ENCODE measurements at regions not wholly inside any gene's neighbourhood (a gene's known extent, or its start where the extent isn't known, plus 50 kb on each side); places are given as distances from the start of the nearest gene placed in this dataset.

DNA sequence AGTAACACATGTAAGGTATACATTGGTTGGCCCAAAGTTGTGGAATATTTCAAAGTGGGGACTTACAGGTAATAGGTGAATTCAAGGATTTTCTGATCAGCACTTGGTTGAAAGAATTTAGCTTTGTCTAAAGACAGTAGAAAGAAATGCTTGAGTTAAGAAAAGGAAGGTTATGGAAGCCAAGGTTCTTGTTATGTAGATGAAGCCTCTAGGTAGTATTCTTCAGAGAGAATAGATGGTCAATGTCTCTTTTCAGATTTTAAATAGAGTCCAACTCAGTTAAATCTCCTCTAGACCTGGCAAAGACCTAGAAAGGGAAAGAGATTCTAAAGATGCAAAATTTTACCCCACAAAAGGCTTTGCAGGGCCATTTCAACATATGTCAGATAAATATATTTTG lies 157.4 kb downstream of the ANKRD30B start:
- Mint-ChIP-seq H3K9me3 (ENCODE audit: low read depth, unreplicated experiment) (peaks cover 12% of the 10 kb centered on the region), H3K27me3 (ENCODE audit: unreplicated experiment) (no peaks in the 10 kb centered on the region), H3K27ac (ENCODE audit: unreplicated experiment) (no peak overlapping the region), H3K4me3 (ENCODE audit: low read depth, unreplicated experiment) (no peak overlapping the region), H3K4me1 (ENCODE audit: low read depth, unreplicated experiment) (no peaks in the 10 kb centered on the region), H3K36me3 (ENCODE audit: insufficient read depth, unreplicated experiment) (no peaks in the 10 kb centered on the region)
- TF ChIP-seq, protein P1, sequence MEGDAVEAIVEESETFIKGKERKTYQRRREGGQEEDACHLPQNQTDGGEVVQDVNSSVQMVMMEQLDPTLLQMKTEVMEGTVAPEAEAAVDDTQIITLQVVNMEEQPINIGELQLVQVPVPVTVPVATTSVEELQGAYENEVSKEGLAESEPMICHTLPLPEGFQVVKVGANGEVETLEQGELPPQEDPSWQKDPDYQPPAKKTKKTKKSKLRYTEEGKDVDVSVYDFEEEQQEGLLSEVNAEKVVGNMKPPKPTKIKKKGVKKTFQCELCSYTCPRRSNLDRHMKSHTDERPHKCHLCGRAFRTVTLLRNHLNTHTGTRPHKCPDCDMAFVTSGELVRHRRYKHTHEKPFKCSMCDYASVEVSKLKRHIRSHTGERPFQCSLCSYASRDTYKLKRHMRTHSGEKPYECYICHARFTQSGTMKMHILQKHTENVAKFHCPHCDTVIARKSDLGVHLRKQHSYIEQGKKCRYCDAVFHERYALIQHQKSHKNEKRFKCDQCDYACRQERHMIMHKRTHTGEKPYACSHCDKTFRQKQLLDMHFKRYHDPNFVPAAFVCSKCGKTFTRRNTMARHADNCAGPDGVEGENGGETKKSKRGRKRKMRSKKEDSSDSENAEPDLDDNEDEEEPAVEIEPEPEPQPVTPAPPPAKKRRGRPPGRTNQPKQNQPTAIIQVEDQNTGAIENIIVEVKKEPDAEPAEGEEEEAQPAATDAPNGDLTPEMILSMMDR (IDR thresholded peaks at IDR 0.05; ENCODE audit: unreplicated experiment) = no peak
- BruUV-seq (replicated peaks) = no TSS peak
- CTCF ChIA-PET = no interaction called here
- DNase-seq = no peak
- intact Hi-C loops (cut with micrococcal nuclease; ENCODE audit: unreplicated experiment) = no loop called here

DNA sequence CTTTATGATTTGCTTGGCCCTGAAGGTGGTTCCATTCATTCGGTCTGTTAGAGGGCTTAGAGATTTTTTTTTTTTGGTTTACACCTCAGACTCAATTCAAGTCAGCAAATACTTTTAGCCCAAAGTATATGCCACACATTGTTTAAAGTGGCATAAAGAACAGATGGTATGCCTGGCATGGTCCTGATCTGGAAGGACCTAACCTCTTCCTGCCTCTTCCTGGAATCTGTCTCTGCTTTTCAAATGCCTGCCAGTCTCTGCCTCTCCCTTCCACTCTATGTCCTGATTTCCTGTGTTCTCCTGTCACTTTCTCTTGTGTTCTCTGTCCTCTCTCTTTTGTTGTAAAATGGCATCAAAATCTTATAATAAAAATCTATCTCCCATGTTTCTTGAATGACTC lies 158.0 kb downstream of the ANKRD30B start:
- Mint-ChIP-seq H3K27ac (ENCODE audit: unreplicated experiment) (no peak overlapping the region), H3K27me3 (ENCODE audit: unreplicated experiment) (no peaks in the 10 kb centered on the region), H3K4me1 (ENCODE audit: low read depth, unreplicated experiment) (no peaks in the 10 kb centered on the region), H3K4me3 (ENCODE audit: low read depth, unreplicated experiment) (no peak overlapping the region), H3K9me3 (ENCODE audit: low read depth, unreplicated experiment) (peaks cover 9% of the 10 kb centered on the region), H3K36me3 (ENCODE audit: insufficient read depth, unreplicated experiment) (no peaks in the 10 kb centered on the region)
- CTCF ChIA-PET = no interaction called here
- TF ChIP-seq, protein P1 (IDR thresholded peaks at IDR 0.05; ENCODE audit: unreplicated experiment) = no peak
- DNase-seq = no peak
- no TSS peak for BruUV-seq (replicated peaks)
- intact Hi-C loops (cut with micrococcal nuclease; ENCODE audit: unreplicated experiment) = no loop called here

DNA sequence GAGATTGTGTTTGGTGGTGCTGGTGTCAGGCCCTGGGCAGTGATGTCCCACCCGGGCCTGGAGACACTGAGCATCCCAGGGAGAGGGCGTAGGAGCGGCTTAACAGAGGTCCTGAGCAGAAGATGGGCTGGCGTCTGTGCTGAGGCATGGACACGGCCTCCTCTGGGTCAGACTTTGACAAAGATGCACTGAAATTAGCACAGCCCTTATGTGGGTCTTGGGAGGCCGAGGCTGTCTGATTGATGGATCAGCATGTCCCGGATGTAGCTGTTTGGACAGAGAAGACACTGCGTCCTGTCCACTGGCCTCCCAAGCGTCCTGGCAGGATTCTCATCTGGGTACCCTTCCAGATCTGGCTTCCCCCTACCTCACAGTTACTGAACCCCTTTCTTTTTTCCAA lies 159.4 kb downstream of the ANKRD30B start:
- Mint-ChIP-seq H3K4me1 (ENCODE audit: low read depth, unreplicated experiment) (no peaks in the 10 kb centered on the region), H3K27me3 (ENCODE audit: unreplicated experiment) (no peaks in the 10 kb centered on the region), H3K9me3 (ENCODE audit: low read depth, unreplicated experiment) (peaks cover 9% of the 10 kb centered on the region), H3K4me3 (ENCODE audit: low read depth, unreplicated experiment) (no peak overlapping the region), H3K27ac (ENCODE audit: unreplicated experiment) (no peak overlapping the region), H3K36me3 (ENCODE audit: insufficient read depth, unreplicated experiment) (no peaks in the 10 kb centered on the region)
- intact Hi-C loops (cut with micrococcal nuclease; ENCODE audit: unreplicated experiment) = no loop called here
- CTCF ChIA-PET = no interaction called here
- DNase-seq = no peak
- TF ChIP-seq, protein P1 (IDR thresholded peaks at IDR 0.05; ENCODE audit: unreplicated experiment) = no peak
- no TSS peak for BruUV-seq (replicated peaks)

DNA sequence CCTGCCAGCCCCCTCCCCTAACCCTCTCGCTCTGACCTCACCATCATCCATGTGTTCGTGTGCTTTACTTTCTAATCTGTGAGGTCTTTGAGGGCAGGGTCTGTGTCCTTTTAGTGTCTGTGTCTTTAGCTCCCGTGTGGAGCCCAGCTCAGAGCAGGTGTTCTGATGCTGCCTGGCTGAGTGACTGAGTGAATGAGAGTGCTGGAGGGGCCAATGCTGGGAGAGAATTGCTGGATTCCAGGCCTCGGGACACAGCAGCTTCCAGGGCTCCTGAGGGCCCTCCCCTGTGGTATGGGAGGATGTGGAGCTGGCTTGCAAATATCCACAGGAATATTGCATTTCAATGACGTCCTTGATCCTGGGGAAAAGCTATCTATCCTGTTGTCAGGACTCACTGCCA lies 160.6 kb downstream of the ANKRD30B start:
- no peaks in the 10 kb centered on the region for H3K27me3 Mint-ChIP-seq (ENCODE audit: unreplicated experiment)
- CTCF ChIA-PET = no interaction called here
- BruUV-seq (replicated peaks) = no TSS peak
- no peaks in the 10 kb centered on the region for H3K4me1 Mint-ChIP-seq (ENCODE audit: low read depth, unreplicated experiment)
- no peaks in the 10 kb centered on the region for H3K36me3 Mint-ChIP-seq (ENCODE audit: insufficient read depth, unreplicated experiment)
- intact Hi-C loops (cut with micrococcal nuclease; ENCODE audit: unreplicated experiment) = no loop called here
- no peak overlapping the region for H3K4me3 Mint-ChIP-seq (ENCODE audit: low read depth, unreplicated experiment)
- no peak overlapping the region for H3K27ac Mint-ChIP-seq (ENCODE audit: unreplicated experiment)
- DNase-seq = no peak
- TF ChIP-seq, protein P1 (IDR thresholded peaks at IDR 0.05; ENCODE audit: unreplicated experiment) = no peak
- peaks cover 9% of the 10 kb centered on the region for H3K9me3 Mint-ChIP-seq (ENCODE audit: low read depth, unreplicated experiment)

DNA sequence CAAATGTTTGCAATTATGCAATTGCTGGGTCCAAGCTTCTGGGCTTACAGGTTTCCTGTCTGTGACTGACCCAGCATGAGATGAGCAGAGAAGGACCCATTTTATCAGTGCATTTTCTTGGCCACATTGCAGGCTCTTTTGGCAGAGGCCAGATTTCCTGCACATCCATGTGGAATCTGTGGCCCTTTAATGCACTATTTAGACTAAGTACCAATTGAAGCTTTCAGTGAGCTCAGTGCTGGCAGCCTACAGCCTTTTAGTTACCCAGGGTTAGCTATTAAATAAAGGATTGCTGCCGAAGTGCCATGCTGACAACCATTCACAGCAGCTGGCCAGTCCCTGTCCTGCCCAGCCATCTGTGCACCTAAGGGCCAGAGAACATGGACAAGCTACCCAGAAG lies 165.0 kb downstream of the ANKRD30B start:
- Mint-ChIP-seq H3K27ac (ENCODE audit: unreplicated experiment) (no peak overlapping the region), H3K4me3 (ENCODE audit: low read depth, unreplicated experiment) (no peak overlapping the region), H3K36me3 (ENCODE audit: insufficient read depth, unreplicated experiment) (no peaks in the 10 kb centered on the region), H3K4me1 (ENCODE audit: low read depth, unreplicated experiment) (peaks cover 13% of the 10 kb centered on the region), H3K27me3 (ENCODE audit: unreplicated experiment) (no peaks in the 10 kb centered on the region), H3K9me3 (ENCODE audit: low read depth, unreplicated experiment) (peaks cover 10% of the 10 kb centered on the region)
- CTCF ChIA-PET = no interaction called here
- TF ChIP-seq, protein P1 (IDR thresholded peaks at IDR 0.05; ENCODE audit: unreplicated experiment) = no peak
- DNase-seq = no peak
- intact Hi-C loops (cut with micrococcal nuclease; ENCODE audit: unreplicated experiment) = no loop called here
- BruUV-seq (replicated peaks) = no TSS peak
